GM21526 (cell line): ENCODE measurements at regions not wholly inside any gene's neighbourhood (a gene's known extent, or its start where the extent isn't known, plus 50 kb on each side); places are given as distances from the start of the nearest gene placed in this dataset.

Experiments
- ATAC-seq: cut with Tn5 transposase; IDR thresholded peaks from one replicate; pipeline ENCODE4 v1.9.1; 2021; ENCODE audit warnings: moderate library complexity; ENCODE audit not compliant: unreplicated experiment, low FRiP score

- no peak for ATAC-seq
Observed at GRCh38 chr9:84393266-84393950, 52.9 kb upstream of the SLC28A3 start.

GRCh38 chr9:84394036-84394435 is 53.5 kb upstream of the SLC28A3 start:
- no peak for ATAC-seq

- ATAC-seq: peak; percentile 84
Observed at GRCh38 chr9:84397151-84397728, 56.7 kb upstream of the SLC28A3 start.

- ATAC-seq: no peak
Observed at GRCh38 chr9:84397822-84398221, 57.3 kb upstream of the SLC28A3 start.

GRCh38 chr9:84402517-84402916 is 62.0 kb upstream of the SLC28A3 start:
- no peak for ATAC-seq

GRCh38 chr9:84403288-84403687 is 62.7 kb upstream of the SLC28A3 start:
- ATAC-seq: no peak

- no peak for ATAC-seq
Observed at GRCh38 chr9:84404095-84404686, 63.6 kb upstream of the SLC28A3 start.

- ATAC-seq: no peak
Observed at GRCh38 chr9:84405667-84406066, 65.1 kb upstream of the SLC28A3 start.

GRCh38 chr9:84408416-84408815 is 67.9 kb upstream of the SLC28A3 start:
- no peak for ATAC-seq

GRCh38 chr9:84411683-84412267 is 71.2 kb upstream of the SLC28A3 start:
- ATAC-seq: no peak

- ATAC-seq: no peak
Observed at GRCh38 chr9:84412654-84413053, 72.1 kb upstream of the SLC28A3 start.

- ATAC-seq: no peak
Observed at GRCh38 chr9:84413301-84413700, 72.7 kb upstream of the SLC28A3 start.

- no peak for ATAC-seq
Observed at GRCh38 chr9:84419031-84419602, 78.6 kb upstream of the SLC28A3 start.

GRCh38 chr9:84424931-84425330 is 84.4 kb upstream of the SLC28A3 start:
- no peak for ATAC-seq

GRCh38 chr9:84432746-84433145 is 92.2 kb upstream of the SLC28A3 start:
- ATAC-seq: no peak

GRCh38 chr9:84435902-84436301 is 95.3 kb upstream of the SLC28A3 start:
- ATAC-seq: no peak

GRCh38 chr9:84436386-84437109 is 96.0 kb upstream of the SLC28A3 start:
- ATAC-seq: no peak

- ATAC-seq: no peak
Observed at GRCh38 chr9:84438391-84438790, 97.8 kb upstream of the SLC28A3 start.

- no peak for ATAC-seq
Observed at GRCh38 chr9:84439250-84439649, 98.7 kb upstream of the SLC28A3 start.

GRCh38 chr9:84442712-84443111 is 102.2 kb upstream of the SLC28A3 start:
- no peak for ATAC-seq

- ATAC-seq: no peak
Observed at GRCh38 chr9:84445737-84446136, 105.2 kb upstream of the SLC28A3 start.
